GM21381 (cell line): ENCODE measurements at regions not wholly inside any gene's neighbourhood (a gene's known extent, or its start where the extent isn't known, plus 50 kb on each side); places are given as distances from the start of the nearest gene placed in this dataset.
"Not testable (repeated sequence)": the region's sequence is repeated elsewhere in the genome, so short reads cannot be mapped to it uniquely, and the experiment has no call there.

ENCODE experiments used
- ATAC-seq: cut with Tn5 transposase; IDR thresholded peaks from one replicate; pipeline ENCODE4 v1.9.1; 2021; ENCODE audit warnings: mild to moderate bottlenecking, moderate library complexity; ENCODE audit not compliant: unreplicated experiment

DNA sequence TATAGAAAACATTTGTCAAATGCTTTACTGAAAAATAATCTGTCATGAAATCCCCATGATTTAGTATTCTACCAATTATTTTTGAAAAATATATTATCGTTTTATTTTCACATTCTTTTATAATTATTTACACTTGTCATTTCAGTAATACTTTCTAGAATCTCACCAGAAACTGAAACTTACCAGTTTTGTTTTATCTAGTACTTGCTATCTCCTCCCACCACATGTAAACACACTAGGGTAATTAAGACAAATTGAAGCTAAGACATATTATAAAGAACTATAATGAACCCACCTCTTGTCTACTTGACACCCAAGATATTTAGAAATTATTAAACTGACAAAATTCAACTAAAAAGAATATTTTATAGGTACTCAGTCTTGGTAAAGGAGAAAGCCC lies 51.5 kb upstream of the GRM3 start:
- ATAC-seq = no peak

DNA sequence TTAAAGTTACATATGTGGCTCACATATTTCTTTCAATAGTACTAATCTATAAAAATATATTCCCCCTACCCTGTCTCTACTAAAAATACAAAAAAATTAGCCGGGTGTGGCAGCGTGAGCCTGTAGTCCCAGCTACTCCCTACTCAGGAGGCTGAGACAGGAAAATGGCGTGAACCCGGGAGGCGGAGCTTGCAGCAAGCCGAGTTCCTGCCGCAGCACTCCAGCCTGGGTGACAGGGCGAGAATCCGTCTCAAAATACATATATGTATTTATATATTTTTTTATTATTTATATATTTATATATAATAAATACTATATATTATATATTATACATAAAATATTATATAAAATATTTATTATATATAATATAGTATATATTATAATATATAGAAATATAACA lies 69.7 kb upstream of the GRM3 start:
- no peak for ATAC-seq

DNA sequence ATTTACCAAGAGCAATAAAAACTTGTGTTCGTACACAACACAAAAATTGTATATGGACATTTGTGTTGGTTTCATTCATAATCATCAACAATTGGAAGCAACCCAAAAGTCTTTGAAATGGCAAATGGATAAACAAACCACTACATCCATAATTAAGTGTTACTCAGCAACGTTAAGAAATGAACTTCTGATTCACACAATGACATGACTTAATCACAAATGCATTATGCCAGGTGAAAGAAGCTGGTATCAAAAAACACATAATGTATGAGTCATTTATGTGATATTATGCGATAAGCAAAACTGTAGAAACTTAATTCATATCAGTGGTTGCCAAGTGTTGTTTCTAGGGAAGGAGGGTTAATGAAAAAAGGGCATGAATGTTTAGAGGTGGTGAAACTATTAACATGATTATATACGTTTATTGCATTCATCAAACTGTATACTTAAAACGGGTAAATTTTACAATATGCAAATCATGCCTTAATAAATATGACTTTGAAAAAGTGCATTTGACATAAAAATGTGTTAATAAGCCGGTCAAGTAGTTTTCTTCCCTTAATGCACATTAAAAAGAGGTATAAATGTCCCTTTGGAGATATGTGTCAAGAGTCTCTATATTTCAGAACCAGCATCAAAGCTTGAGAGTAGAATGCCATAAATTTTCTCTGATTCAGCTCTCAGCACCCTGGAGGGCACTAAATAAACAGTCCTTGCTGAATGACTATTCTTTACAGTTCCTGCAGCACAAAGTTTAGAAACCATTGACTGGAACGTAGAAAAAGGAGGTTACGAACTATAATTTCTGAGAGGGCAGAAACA lies 84.8 kb upstream of the GRM3 start:
- no peak for ATAC-seq

DNA sequence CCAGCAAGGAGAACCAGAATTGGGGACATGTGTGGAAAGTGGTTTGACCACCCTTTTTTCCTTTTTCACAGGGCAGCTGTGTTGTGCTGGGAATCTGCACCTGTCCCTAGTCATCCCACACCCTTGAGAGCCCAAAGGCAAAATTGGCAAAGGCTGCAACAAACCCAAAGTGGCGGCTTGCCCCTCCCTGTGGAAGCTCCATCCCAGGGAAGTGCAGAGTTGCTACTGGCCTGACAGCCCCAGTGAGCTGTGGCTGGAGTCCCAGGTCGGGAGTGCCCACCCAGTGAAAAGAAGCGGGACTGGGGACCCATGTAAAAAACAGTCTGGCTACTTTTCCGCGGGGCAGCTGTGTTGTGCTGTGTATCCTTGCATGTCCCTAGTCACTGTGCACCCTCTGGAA lies 109.1 kb upstream of the GRM3 start:
- no peak for ATAC-seq

DNA sequence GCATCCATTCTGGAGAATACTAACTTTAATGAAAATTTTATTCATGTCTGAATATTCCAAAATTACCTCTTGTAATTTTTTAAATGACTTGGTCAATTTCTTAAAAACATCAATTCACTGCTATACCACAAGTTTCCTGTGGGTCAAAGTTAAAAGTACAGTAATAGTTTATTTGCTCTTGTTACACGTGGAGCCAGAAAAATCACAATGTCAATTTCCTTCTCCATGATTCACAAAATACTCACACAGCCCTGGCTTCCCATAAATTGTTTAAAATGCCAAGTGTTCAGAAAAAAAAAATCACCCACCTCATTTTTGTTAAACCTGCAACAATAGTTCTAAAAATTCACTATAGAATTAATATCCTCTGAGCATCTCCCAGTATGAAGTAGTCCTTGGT lies 139.5 kb upstream of the GRM3 start:
- ATAC-seq = no peak

DNA sequence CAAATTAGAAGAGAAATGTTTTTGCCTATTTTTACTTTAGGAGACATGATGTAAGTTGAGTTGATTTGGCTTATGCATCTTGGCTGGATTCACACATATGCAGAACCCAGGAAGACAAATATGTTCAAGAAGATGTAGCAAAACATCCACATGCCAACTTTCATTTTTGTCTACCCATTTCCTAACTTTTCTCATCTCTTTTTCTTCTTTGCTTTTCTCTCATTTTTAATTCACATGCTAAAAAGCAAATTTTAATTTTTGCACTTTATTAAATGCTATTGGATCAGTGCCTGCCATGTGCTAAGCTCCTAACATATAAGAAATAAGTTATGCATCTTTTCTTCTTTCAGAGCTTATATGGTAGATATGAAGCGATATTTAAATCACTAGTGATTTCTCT lies 143.7 kb upstream of the GRM3 start:
- no peak for ATAC-seq

DNA sequence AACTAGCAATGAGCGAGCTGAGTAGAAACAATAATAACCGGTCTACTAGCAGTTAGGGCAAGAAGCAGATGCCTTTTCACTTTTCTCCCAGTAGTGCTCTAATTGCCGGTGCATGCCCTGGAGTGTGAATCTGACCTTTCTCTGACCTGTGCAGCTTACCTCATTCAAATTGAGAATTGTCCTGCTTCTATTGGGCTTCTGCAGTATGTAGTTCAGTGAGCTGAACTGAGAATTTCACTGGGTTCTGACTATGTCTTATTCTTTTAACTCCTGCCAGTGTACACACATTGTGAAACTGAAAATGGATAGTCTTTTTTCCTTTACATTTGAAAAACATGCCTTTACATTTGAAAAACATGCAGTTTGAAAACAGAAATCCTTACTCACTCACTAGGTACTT lies 157.9 kb upstream of the GRM3 start:
- no peak for ATAC-seq

DNA sequence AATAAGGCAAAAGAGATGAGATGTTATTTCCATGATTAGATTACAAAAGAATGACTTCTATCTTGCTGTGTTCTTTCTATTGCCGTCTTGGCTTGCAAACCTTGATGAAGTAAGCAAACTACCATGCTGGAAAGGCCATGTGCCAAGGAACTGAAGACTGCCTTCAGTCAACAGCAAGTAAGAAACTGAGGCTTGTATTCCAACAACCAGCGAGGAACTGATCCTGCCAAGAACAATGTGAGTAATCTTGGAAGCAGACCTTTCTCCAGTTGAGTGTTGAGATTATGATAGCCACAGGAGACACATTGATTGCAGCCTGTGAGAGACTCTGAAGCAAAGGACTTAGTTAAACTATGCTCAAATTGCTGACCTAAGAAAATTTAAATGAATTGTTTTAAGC lies 164.6 kb upstream of the GRM3 start:
- ATAC-seq = no peak

DNA sequence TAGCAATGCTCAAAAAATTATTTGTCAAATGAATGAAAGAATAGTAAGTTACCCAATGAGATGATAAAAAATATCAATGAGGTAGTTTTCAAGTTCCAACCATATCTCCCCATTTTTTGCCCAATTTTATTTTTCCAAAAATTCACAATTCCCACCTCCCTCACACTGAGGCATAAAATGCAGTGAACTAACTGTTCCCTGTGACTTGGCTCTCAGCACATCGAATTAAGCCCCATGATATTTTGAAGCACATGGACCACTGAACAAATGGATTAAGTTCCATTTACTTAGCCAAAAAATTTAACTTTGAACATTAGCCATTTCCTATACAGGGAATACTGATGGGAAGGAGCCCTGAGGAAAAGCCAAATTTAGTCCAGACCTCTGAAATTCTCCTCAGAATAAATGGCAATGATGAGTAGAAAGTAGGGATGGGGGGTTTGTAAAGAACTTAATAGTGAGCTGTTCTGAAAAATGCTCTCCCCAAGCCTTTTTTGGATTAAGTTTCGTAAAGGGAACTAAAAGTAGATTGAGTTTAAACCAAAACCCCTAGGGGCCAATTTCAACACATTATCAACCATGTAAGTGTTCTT lies 166.3 kb upstream of the GRM3 start:
- ATAC-seq = no peak

DNA sequence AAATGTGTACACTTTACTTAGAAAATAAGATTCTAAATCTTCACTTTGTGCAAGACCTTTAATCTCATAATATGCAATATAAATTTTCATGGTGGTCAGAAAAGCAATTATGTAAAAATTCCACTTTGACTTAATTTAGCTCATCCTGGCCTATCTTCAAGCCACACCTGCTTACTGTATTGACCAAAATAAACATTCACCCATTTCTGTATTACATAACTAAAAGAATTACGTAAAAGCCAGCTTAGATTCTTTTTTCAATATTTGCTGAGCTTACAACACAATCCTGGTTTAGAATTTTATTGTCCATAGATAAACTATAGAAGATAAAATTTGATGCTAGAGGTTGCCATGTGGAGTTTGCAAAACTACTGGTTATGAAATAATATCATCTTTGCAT lies 172.9 kb upstream of the GRM3 start:
- no peak for ATAC-seq

DNA sequence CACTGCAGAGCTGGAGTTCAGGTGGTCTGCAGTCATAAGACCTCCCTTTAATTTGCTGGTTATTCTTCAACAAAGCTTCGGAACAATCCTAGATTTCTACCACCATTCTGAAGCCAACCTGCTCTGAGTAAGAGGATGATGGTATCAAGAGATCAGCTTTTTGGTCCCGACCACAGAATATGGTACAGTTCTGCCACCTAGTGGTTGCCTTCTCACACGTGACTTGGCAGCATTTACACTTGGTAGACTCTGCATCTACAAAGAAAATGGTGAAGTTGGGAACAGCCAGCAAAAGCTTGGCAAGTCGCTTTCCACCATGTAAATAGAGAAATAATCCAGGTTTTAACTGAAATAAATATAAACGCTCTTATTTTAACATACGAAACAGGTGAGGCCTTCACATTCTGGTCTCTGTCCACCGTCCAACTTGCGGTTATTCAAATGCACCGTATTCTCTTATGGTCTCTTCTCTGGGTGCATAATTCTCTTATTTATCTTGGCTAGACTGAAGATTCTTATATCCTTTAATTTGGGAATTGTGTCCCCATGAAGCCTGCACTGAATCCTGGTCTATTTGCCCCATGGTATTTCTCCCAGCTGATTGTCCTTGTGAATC lies 173.9 kb upstream of the GRM3 start:
- ATAC-seq = peak; percentile 96

DNA sequence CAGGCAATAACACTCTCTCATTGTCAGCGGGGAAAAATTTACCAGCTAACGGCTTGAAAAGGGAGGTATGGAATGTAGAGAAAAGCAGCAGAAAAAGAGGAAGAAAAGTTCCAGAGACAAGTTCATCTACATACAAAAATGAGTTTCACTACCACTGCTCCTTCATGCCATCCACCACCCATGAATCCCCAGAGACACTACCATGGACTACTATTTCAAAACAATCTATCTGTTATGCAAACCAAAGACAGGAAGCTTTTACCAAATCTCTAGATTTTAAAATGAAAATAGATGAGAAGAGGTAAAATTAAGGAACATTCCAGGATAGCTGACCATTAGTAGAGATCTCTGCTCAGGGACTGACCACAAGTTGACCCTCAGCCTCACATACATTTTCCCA lies 189.0 kb upstream of the GRM3 start:
- no peak for ATAC-seq

DNA sequence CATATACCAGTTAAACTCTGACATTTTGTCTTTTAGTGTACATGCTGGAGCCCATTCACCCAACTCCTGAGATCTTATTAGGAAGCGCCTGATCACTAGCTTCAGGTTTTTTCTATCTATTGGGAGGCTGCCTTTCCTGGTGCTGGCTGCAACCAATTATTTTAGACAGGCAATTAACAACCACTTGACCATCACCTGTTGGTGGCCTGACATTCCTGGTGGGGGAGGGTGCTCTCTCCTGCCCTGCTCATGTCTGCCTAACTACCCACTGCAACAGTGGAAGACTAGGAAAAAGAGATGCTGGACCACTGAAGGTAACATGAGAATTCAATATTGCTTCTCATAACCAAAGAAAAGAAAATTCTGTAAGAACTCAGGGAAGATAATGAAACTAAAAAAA lies 190.3 kb upstream of the GRM3 start:
- no peak for ATAC-seq

DNA sequence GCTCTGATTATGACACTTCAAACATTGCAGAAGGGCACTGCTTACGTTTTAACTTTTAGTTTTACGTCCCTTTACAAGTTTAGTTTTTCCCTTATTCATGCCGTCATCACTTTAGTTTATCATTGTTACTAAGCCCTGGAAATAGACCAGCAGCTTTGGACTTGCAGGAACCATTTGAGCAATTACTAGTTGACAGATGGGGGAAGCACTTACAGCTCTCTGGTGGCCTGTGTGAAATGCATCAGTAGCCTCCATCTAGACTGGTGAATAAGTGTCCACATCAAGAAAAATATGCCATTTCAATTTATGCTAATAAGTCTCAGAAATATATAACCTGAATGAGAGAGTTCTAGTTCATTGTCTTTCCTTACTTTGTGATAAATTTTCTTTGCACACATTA lies 194.9 kb upstream of the GRM3 start:
- ATAC-seq = no peak

DNA sequence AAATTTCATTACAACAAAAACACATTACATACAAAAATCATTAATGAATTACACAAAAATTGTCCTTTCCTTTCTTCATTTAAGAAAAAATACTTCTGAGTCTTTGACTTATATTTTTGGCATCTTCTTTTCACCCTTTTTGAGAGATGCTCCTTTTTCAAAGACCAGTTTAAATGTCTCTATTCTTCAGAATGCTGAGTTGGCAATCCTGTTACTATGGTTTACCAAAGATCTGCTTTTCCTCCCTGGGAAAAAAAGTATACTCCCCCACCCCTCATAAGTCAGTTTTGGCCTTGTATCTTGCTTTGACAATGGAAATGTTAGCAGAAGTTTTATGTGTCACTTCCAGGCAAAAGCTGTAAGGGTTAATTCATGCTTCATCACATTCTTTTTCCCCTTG lies 198.4 kb upstream of the GRM3 start:
- no peak for ATAC-seq

DNA sequence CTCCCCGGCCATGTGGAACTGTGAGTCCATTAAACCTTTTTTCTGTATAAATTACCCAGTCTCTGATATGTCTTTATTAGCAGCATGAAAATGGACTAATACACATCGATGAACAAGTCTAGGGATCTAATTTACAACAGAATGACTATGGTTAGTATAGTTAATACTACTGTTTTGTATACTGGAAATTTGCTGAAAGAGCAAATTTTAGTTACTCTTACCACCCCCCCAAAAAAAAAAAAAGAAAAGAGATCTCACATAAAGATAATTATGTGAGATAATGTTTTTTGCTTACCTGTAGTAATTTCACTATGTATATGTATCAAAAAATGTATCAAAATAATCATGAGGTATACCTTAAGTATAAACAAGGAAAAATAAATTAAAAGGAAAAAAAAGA lies 199.5 kb upstream of the GRM3 start:
- ATAC-seq = no peak

DNA sequence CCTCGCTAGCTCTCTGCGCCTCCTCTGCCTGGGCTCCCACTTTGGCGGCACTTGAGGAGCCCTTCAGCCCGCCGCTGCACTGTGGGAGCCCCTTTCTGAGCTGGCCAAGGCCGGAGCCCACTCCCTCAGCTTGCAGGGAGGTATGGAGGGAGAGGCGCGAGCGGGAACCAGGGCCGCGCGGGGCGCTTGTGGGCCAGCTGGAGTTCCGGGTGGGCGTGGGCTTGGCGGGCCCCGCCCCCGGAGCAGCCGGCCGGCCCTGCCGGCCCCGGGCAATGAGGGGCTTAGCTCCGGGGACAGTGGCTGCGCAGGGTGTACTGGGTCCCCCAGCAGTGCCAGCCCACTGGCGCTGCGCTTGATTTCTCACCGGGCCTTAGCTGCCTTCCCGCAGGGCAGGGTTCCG lies 203.3 kb upstream of the GRM3 start:
- ATAC-seq = not testable (repeated sequence)

DNA sequence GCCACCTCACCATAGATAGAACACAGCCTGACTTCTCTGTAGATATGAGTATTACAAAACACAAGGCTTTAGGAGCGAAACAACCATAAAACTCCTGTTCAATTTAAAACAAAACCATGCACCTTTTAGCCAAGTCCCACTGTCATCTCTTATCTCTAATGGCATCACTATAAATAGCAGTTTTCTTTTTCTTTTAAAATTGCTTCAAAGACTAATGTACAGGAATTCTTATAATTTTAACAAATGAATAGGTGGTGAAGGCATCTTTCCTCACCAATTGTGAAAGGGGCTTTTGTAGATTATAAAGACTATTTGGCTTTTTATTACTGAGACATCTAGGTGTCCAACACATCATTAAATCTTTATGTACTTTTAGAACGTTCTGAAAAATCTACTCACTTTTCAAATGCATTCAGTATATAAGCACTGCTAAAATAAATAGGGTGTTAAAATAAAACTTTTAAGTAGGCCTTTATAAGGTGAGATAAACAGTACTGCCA lies 205.7 kb upstream of the GRM3 start:
- ATAC-seq = no peak

DNA sequence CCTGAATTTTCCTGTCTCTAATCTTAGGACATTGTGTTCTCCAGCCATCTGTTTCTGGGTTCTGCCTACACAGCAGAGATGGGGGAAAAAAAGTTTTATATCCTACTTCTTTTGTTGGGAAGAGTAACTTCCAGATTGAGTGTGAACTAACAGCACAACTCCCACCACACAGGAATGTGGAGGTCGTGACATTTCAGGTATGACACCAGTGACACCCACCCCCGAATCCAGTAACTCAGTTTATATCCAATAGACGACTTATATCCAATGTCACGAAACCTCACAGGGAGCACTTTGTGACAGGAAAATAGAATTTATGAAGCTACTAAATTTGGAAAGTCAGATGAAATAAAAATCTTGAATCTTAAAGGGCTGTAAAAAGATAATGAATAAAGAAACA lies 211.9 kb upstream of the GRM3 start:
- no peak for ATAC-seq

DNA sequence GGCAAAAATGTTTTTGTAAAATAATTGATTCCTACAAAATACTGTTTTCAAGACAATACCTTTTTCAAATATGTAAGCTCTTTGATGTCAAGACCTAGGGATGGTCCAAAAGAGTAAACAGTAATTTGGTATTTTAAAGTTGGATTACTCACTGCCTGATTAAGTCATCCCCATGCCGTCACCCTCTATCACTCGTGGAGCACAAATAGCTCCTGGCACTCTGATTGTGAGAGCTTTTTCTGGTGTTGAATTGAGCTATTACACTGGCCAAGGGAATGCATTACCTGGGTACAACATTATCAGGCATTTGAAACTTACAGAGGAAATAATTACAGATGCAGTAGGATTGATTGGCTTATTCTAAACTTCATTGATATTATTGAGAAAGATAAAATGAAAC lies 231.9 kb upstream of the GRM3 start:
- no peak for ATAC-seq

DNA sequence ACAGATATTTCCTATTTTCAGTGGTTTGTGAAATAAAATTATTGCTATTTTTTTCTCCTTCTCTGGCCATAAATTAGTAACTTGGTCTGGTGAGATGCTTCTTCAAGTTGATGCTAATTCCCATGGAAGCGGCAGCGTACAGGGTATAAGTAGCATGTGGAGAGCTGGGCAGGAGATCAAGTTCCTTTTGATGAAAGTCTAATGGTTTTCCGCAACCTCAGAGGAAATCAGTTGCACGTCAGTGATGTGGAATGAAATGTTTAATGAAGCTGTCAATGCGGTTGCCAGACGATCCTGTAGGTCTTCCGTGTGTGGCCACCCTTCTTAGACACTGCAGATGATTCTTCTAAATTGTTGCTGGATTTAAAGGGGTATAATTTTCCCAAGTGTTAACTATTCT lies 236.4 kb upstream of the GRM3 start:
- no peak for ATAC-seq

DNA sequence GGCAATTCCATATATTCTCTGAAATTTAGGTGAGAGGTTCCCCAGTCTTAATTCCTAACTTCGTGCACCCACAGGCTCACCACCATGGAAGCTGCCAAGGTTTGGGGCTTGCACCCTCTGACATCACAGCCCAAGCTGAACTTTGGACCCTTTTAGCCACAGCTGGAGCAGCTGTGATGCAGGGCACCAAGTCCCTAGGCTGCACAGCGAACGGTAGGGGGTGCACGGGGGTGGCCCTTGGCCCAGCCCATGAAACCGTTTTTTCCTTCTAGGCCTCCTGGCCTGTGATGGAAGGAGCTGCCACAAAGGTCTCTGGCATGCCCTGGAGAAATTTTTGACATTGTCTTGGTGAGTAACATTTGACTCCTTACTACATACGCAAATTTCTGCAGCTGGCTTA lies 251.9 kb upstream of the GRM3 start:
- ATAC-seq = no peak
